ENCODE measurements at regions not wholly inside any gene's neighbourhood (a gene's known extent, or its start where the extent isn't known, plus 50 kb on each side); places are given as distances from the start of the nearest gene placed in this dataset.

DNA sequence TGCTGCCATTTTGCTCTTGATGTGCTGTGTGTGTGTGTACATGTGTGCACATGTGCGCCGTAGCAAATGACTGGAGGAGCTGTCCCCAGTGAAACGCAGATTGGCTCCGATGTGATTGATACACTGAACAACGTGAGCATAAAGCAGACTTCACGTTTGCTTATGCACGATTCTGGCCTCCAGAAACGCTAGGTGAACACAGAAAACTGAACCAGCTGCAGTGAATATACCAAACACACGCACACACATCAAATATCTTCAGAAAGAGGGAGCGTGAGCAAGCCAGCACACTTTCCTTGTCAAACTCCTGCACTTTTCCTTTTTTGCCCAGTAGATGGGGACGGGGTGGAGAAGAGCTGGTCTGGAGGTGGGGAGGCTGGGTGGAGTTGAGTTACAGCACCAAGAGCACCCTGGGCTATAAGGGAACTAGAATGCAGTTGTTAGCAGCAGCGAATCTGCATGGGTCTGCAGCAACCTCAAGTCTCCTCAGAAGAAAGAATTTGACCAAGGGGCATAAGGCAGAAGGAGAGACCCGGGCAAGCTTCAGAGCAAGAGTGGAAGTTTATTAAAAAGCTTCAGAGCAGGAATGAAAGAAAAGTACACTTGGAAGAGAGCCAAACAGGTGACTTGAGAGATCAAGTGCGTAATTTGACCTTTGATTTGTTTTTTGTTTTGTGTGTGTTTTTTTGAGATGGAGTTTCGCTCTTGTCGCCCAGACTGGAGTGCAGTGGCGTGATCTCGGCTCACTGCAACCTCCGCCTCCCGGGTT, 77.8 kb upstream of the CADM1 start:
- no peak for TF ChIP-seq YY1 (IDR thresholded peaks at IDR 0.05; ENCODE audit: low read depth)
- TF ChIP-seq, protein P1, sequence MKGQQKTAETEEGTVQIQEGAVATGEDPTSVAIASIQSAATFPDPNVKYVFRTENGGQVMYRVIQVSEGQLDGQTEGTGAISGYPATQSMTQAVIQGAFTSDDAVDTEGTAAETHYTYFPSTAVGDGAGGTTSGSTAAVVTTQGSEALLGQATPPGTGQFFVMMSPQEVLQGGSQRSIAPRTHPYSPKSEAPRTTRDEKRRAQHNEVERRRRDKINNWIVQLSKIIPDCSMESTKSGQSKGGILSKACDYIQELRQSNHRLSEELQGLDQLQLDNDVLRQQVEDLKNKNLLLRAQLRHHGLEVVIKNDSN (IDR thresholded peaks at IDR 0.05): no peak
- no peak for TF ChIP-seq EP300 (IDR thresholded peaks at IDR 0.05; ENCODE audit: borderline replicate concordance)
- no peak for TF ChIP-seq EGR1 (IDR thresholded peaks at IDR 0.05)
- no peak for TF ChIP-seq TEAD4 (IDR thresholded peaks at IDR 0.05)
- TF ChIP-seq FOXM1 (IDR thresholded peaks at IDR 0.05; ENCODE audit: borderline replicate concordance, low read depth): no peak
- TF ChIP-seq RAD21 (IDR thresholded peaks at IDR 0.05; ENCODE audit: low read depth): no peak
- TF ChIP-seq ZBTB7A (IDR thresholded peaks at IDR 0.05; ENCODE audit: low read depth): no peak
- no peak for TF ChIP-seq CEBPB (IDR thresholded peaks at IDR 0.05)
- TF ChIP-seq TCF12 (IDR thresholded peaks at IDR 0.05; ENCODE audit: low read depth): no peak
- no peak for TF ChIP-seq CREB1 (IDR thresholded peaks at IDR 0.05; ENCODE audit: low read depth)
- TF ChIP-seq, protein P2, sequence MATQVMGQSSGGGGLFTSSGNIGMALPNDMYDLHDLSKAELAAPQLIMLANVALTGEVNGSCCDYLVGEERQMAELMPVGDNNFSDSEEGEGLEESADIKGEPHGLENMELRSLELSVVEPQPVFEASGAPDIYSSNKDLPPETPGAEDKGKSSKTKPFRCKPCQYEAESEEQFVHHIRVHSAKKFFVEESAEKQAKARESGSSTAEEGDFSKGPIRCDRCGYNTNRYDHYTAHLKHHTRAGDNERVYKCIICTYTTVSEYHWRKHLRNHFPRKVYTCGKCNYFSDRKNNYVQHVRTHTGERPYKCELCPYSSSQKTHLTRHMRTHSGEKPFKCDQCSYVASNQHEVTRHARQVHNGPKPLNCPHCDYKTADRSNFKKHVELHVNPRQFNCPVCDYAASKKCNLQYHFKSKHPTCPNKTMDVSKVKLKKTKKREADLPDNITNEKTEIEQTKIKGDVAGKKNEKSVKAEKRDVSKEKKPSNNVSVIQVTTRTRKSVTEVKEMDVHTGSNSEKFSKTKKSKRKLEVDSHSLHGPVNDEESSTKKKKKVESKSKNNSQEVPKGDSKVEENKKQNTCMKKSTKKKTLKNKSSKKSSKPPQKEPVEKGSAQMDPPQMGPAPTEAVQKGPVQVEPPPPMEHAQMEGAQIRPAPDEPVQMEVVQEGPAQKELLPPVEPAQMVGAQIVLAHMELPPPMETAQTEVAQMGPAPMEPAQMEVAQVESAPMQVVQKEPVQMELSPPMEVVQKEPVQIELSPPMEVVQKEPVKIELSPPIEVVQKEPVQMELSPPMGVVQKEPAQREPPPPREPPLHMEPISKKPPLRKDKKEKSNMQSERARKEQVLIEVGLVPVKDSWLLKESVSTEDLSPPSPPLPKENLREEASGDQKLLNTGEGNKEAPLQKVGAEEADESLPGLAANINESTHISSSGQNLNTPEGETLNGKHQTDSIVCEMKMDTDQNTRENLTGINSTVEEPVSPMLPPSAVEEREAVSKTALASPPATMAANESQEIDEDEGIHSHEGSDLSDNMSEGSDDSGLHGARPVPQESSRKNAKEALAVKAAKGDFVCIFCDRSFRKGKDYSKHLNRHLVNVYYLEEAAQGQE (IDR thresholded peaks at IDR 0.05; ENCODE audit: low read depth): no peak

DNA sequence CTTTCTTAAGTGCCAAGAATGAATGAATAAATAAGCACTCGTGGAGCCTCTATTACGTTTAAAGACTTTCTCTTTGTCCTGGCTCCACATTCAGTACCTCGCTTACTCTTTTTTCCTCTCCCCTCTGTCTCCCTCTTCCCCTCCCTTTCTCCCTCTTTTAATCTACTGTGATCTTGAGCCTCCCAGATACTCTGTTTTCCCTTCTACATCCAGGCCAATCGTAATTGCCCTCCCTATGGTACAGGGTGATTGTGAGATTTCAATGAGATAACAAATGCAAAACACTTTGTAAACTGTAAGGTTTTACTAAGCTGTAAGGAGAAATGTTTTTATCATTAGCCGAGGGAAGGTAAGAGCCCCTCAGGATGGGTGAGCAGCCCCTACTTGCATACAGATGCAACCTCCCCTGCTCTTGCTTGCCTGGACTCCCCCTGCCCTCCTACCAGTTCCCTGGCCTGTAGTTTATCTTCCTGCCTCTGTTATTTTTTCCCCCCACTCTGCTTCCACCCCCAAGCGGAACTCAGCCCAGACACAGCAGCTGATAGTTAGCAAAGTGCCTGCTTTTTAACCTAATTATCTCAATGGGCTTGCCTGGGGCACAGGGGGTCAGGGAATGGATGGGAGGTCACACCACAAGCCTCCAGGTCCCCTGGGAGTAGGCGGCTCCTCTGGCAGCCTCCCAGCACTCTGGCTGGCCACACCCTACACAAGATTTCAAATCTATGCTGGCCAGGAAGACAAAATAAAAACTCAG, 76.9 kb upstream of the CADM1 start:
- TF ChIP-seq, protein P2 (IDR thresholded peaks at IDR 0.05; ENCODE audit: low read depth): no peak
- TF ChIP-seq RAD21 (IDR thresholded peaks at IDR 0.05; ENCODE audit: low read depth) (no peak), NFIC (IDR thresholded peaks at IDR 0.05) (no peak), TEAD4 (IDR thresholded peaks at IDR 0.05) (no peak), TCF12 (IDR thresholded peaks at IDR 0.05; ENCODE audit: low read depth) (no peak), YY1 (IDR thresholded peaks at IDR 0.05; ENCODE audit: low read depth) (no peak), CEBPB (IDR thresholded peaks at IDR 0.05) (no peak), CREB1 (IDR thresholded peaks at IDR 0.05; ENCODE audit: low read depth) (no peak), EGR1 (IDR thresholded peaks at IDR 0.05) (no peak), EP300 (IDR thresholded peaks at IDR 0.05; ENCODE audit: borderline replicate concordance) (no peak), TAF1 (IDR thresholded peaks at IDR 0.05; ENCODE audit: low read depth) (no peak)
- TF ChIP-seq, protein P3, sequence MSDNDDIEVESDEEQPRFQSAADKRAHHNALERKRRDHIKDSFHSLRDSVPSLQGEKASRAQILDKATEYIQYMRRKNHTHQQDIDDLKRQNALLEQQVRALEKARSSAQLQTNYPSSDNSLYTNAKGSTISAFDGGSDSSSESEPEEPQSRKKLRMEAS (IDR thresholded peaks at IDR 0.05): no peak

DNA sequence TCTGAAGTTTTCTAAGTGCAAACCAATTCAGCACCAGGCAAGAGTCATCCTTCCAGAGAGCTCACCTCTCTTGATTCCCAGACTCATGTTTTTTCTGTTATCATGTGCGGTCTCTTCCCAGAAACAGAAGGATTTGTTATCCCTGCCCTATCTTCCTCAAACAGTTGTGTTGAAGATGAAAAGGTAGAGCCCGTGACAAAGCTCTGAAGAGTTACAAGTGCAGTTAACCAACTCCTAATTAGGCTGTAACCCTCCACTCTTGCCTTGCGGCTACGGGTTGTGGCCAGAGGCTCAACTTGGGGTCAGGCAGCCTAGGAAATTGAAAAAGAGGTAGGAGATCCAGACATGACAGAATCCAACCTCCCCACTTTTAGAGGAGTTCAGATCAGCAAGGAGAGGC, 76.2 kb upstream of the CADM1 start:
- no peak for TF ChIP-seq CREB1 (IDR thresholded peaks at IDR 0.05; ENCODE audit: low read depth)
- TF ChIP-seq TAF1 (IDR thresholded peaks at IDR 0.05; ENCODE audit: low read depth): no peak

DNA sequence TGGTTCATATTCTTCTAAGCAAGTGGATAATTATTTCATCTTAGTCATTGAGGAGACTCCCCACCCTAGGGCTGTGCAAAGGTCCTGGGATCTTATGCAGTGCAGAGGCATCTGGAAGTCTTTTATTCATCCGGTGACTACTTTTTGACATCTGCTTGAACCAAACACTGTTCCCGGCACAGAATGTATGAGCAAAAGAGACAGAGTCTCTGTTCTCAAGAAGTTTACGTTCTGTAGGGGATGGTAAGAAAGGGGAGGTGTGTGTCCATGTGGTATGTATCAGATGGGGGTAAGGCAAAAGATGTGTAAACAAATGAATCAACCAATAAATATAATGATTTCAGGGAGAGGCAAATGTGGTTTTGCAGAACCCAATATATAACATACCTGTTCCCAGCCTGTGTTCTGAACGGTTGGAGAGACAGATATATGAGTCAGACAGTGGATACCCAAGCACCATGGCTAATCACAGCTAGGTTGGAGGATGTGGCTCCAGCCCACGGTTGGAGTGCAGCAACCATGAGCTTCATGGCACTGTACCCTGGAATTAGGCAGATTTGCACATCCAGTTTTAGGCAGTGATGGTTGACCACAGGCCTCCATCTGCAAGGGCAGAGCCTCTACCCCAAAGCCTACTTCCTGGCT, 75.1 kb upstream of the CADM1 start:
- TF ChIP-seq TAF1 (IDR thresholded peaks at IDR 0.05; ENCODE audit: low read depth): no peak
- TF ChIP-seq NFIC (IDR thresholded peaks at IDR 0.05): no peak
- no peak for TF ChIP-seq EP300 (IDR thresholded peaks at IDR 0.05; ENCODE audit: borderline replicate concordance)
- TF ChIP-seq, protein P1 (IDR thresholded peaks at IDR 0.05): no peak
- no peak for TF ChIP-seq RAD21 (IDR thresholded peaks at IDR 0.05; ENCODE audit: low read depth)
- no peak for TF ChIP-seq EGR1 (IDR thresholded peaks at IDR 0.05)
- no peak for TF ChIP-seq ZBTB7A (IDR thresholded peaks at IDR 0.05; ENCODE audit: low read depth)
- TF ChIP-seq CREB1 (IDR thresholded peaks at IDR 0.05; ENCODE audit: low read depth): no peak
- TF ChIP-seq FOXM1 (IDR thresholded peaks at IDR 0.05; ENCODE audit: borderline replicate concordance, low read depth): no peak
- TF ChIP-seq, protein P3 (IDR thresholded peaks at IDR 0.05): no peak
- no peak for TF ChIP-seq CEBPB (IDR thresholded peaks at IDR 0.05)
- TF ChIP-seq TEAD4 (IDR thresholded peaks at IDR 0.05): no peak
- TF ChIP-seq, protein P2 (IDR thresholded peaks at IDR 0.05; ENCODE audit: low read depth): no peak
- no peak for TF ChIP-seq TCF12 (IDR thresholded peaks at IDR 0.05; ENCODE audit: low read depth)

All from Ishikawa (cell line).